Upper lobe of right lung (tissue), 1 donor: ENCODE measurements at regions not wholly inside any gene's neighbourhood (a gene's known extent, or its start where the extent isn't known, plus 50 kb on each side); places are given as distances from the start of the nearest gene placed in this dataset.

ENCODE experiments used
- ATAC-seq: fragments of 200-7000 bp; cut with Tn5 transposase; one replicate; pipeline ENCODE4 v1.9.1; 2020; ENCODE audit warnings: mild to moderate bottlenecking, moderate library complexity
- DNase-seq: peaks from one replicate; pipeline ENCODE4 v3.0.0-alpha.2; 2020
- H3K27ac ChIP-seq: fragments of 200-600 bp; one replicate; pipeline ENCODE4 v1.8.0; 2022
- H3K27me3 ChIP-seq: fragments of 200-600 bp; one replicate; pipeline ENCODE4 v1.8.0; 2022; ENCODE audit warnings: mild to moderate bottlenecking
- H3K36me3 ChIP-seq: fragments of 200-600 bp; one replicate; pipeline ENCODE4 v1.8.0; 2022
- H3K4me1 ChIP-seq: fragments of 200-600 bp; one replicate; pipeline ENCODE4 v1.8.0; 2022
- H3K4me3 ChIP-seq: fragments of 200-600 bp; one replicate; pipeline ENCODE4 v1.8.0; 2022; ENCODE audit warnings: mild to moderate bottlenecking
- H3K9me3 ChIP-seq: fragments of 200-600 bp; one replicate; pipeline ENCODE4 v1.8.0; 2022
- intact Hi-C: fragments of 100-400 bp; cut with DNase I; formaldehyde crosslinking; loops from one replicate; pipeline ENCODE4 v1.11.0; 2022
- TF ChIP-seq, protein P1 (sequence below): fragments of 200-600 bp; IDR thresholded peaks from one replicate; pipeline ENCODE4 v1.8.0; 2022; ENCODE audit warnings: antibody characterized with exemption
- donor health status: DM: no; HTN: yes; CAD: no; lungs with severe emphysema.

DNA sequence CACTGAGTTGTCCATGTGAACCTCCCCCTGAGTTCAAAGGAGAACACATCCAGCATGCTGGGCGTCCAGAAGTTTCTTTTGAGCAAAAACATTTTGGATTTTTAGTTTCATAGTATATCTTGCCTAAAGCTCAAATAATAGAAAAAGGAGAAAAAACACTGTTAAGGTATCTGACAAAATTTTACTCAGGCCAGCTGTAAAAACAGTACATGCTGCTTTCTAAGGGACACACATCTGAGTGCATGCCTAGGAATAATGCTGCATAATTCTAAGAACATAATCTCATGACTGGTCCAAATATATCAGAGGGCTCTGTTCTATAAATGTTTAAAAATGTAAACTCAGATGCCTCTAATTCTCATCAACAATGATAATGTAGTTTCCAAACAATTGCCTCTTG lies 561.3 kb upstream of the INTU start:
- Histone ChIP-seq H3K27me3 (no peaks in the 10 kb centered on the region), H3K36me3 (no peaks in the 10 kb centered on the region), H3K9me3 (no peaks in the 10 kb centered on the region), H3K4me1 (no peaks in the 10 kb centered on the region), H3K4me3 (no peak overlapping the region), H3K27ac (no peak overlapping the region)
- intact Hi-C loops = no loop called here
- DNase-seq (no peak), ATAC-seq (no peak)
- TF ChIP-seq, protein P1, sequence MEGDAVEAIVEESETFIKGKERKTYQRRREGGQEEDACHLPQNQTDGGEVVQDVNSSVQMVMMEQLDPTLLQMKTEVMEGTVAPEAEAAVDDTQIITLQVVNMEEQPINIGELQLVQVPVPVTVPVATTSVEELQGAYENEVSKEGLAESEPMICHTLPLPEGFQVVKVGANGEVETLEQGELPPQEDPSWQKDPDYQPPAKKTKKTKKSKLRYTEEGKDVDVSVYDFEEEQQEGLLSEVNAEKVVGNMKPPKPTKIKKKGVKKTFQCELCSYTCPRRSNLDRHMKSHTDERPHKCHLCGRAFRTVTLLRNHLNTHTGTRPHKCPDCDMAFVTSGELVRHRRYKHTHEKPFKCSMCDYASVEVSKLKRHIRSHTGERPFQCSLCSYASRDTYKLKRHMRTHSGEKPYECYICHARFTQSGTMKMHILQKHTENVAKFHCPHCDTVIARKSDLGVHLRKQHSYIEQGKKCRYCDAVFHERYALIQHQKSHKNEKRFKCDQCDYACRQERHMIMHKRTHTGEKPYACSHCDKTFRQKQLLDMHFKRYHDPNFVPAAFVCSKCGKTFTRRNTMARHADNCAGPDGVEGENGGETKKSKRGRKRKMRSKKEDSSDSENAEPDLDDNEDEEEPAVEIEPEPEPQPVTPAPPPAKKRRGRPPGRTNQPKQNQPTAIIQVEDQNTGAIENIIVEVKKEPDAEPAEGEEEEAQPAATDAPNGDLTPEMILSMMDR = no peak

DNA sequence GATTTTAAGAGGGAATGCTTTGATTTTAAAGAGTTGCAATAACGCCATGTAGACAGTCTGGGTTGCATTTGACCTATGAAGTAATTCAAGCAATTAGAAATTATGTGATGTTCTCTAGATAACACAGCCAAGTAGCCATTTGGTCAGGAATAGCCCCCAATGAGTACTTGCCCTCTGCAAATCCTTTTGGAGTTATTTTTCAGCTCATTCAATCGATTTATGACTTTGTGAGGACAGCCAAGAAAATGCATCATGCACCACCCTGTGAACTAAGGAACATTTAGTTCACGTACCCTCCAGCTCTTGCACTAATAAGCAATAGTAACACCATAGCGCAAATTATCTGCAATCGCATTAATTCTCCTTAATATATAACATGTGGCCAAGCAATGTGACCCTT lies 552.6 kb upstream of the INTU start:
- H3K36me3 ChIP-seq = no peaks in the 10 kb centered on the region
- H3K4me3 ChIP-seq = no peak overlapping the region
- ATAC-seq (no peak), DNase-seq (no peak)
- TF ChIP-seq, protein P1 = no peak
- no peak overlapping the region for H3K27ac ChIP-seq
- no peaks in the 10 kb centered on the region for H3K9me3 ChIP-seq
- no peaks in the 10 kb centered on the region for H3K4me1 ChIP-seq
- intact Hi-C loops = no loop called here
- no peaks in the 10 kb centered on the region for H3K27me3 ChIP-seq

DNA sequence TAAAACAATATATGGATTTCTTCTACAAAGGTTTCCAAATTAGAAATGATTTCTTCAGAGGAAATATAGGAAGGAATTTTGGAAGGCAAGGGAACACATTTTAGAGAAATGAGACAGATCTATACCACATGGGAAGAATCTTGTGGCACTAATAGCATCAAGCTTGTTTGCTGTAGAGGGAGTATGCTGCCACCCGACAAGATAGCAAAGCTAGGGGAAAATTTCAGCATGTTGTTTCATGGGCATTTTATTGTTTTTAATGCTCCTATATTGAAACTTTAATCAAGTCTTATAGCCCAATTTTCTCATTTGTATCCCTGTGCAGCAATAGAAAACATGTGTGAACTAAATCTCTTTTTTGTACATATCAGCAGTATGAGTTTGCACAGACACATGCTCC lies 551.7 kb upstream of the INTU start:
- Histone ChIP-seq H3K36me3 (no peaks in the 10 kb centered on the region), H3K27me3 (no peaks in the 10 kb centered on the region), H3K4me1 (no peaks in the 10 kb centered on the region), H3K27ac (no peak overlapping the region), H3K4me3 (no peak overlapping the region), H3K9me3 (no peaks in the 10 kb centered on the region)
- no peak for DNase-seq
- intact Hi-C loops = no loop called here
- no peak for ATAC-seq
- TF ChIP-seq, protein P1 = no peak

DNA sequence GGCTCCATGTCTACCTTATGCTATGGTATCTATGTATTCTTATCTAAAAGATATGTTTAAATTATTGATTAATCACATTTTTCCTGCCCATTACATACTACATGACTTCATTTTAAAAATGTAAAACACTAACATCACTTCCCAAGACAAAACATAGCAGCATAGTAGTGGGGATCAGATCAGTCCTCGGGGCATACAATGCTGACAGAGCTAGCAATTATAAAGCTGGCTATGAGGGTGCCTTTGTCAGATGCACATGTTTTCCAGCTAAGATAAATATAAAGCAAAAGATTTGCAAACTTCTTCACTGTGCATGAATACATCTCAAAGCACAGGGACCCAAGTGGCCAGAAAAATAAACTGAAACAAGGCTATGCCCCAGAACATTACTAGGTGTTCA lies 549.8 kb upstream of the INTU start:
- TF ChIP-seq, protein P1 = no peak
- intact Hi-C loops = no loop called here

DNA sequence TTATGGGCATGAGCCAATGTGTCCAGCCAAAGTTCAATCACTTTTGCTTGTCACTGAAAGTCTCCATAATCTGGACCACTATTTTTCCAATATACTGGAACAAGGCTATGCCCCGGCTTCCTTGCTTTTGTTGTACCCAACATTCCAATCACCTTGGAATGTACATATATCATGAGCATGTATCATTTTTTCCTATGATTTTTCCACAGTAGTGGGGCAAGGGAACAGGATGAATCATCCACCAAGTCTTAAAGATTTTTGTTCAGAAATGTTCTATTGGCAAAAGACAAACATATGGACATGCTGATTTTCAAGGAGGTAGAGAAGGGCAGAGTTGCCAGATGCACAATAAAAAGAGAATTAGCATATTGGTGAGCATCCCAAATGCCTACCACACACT lies 548.1 kb upstream of the INTU start:
- no peak for ATAC-seq
- Histone ChIP-seq H3K27ac (no peak overlapping the region), H3K4me3 (no peak overlapping the region), H3K36me3 (no peaks in the 10 kb centered on the region), H3K27me3 (no peaks in the 10 kb centered on the region), H3K4me1 (no peaks in the 10 kb centered on the region), H3K9me3 (no peaks in the 10 kb centered on the region)
- TF ChIP-seq, protein P1 = no peak
- intact Hi-C loops = no loop called here
- DNase-seq = no peak

More for the DNA sequence above, 549.8 kb upstream of the INTU start:
- H3K27me3 ChIP-seq = no peaks in the 10 kb centered on the region
- H3K4me3 ChIP-seq = no peak overlapping the region
- DNase-seq (no peak), ATAC-seq (no peak)
- H3K9me3 ChIP-seq = no peaks in the 10 kb centered on the region
- H3K4me1 ChIP-seq = no peaks in the 10 kb centered on the region
- no peaks in the 10 kb centered on the region for H3K36me3 ChIP-seq
- H3K27ac ChIP-seq = no peak overlapping the region

DNA sequence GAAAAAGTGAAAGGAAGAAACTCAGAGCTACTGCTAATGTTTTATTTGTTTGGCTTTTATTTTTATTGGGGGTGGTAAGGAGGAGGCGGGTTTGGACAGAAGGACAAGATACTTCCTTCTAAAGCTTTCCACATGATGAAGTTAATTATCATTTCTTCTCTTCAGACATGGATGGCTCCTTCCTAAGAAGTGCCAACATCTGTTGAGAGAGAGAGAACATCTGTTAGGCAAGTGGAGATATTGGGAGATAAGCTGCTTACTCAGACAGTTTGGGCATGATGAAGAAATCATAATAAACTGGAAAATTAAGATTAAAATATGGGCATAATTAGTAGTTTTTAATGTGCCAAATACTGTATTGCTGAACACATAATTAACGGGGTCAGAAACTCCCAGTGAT lies 535.7 kb upstream of the INTU start:
- Histone ChIP-seq H3K27me3 (no peaks in the 10 kb centered on the region), H3K36me3 (no peaks in the 10 kb centered on the region), H3K4me3 (no peak overlapping the region), H3K27ac (no peak overlapping the region), H3K4me1 (no peaks in the 10 kb centered on the region), H3K9me3 (no peaks in the 10 kb centered on the region)
- ATAC-seq (no peak), DNase-seq (no peak)
- TF ChIP-seq, protein P1 = no peak
- intact Hi-C loops = no loop called here
